Osteoblast (primary cell): ENCODE measurements at regions not wholly inside any gene's neighbourhood (a gene's known extent, or its start where the extent isn't known, plus 50 kb on each side); places are given as distances from the start of the nearest gene placed in this dataset. TPM values are rescaled to one million over a fixed set of nuclear protein-coding genes. Genes with fewer than 3 reads are reported as not detected.

Experiments used
- DNase-seq: peaks from one replicate; pipeline ENCODE4 v3.0.0; 2011; ENCODE audit warnings: low spot score, mixed read lengths; ENCODE audit not compliant: insufficient read length; ENCODE audit errors: missing footprints
- H2AFZ ChIP-seq: 2 replicates; pipeline ENCODE4 v1.6.0; 2011; ENCODE audit warnings: mild to moderate bottlenecking, low read length
- H3K27ac ChIP-seq: 2 replicates; pipeline ENCODE4 v1.5.1; 2011; ENCODE audit warnings: mild to moderate bottlenecking, low read depth, low read length, moderate library complexity
- H3K27me3 ChIP-seq: 2 replicates; pipeline ENCODE4 v1.6.0; 2012; ENCODE audit warnings: mild to moderate bottlenecking, control low read depth, inconsistent platforms, low read length, moderate library complexity; ENCODE audit not compliant: insufficient read depth
- H3K36me3 ChIP-seq: 2 replicates; pipeline ENCODE4 v1.5.1; 2011; ENCODE audit warnings: mild to moderate bottlenecking, low read length, control low read depth, moderate library complexity; ENCODE audit not compliant: insufficient read depth
- H3K4me1 ChIP-seq: 2 replicates; pipeline ENCODE4 v1.5.1; 2011; ENCODE audit warnings: mild to moderate bottlenecking, low read length, control low read depth, moderate library complexity; ENCODE audit not compliant: insufficient read depth
- H3K4me2 ChIP-seq: 2 replicates; pipeline ENCODE4 v1.6.0; 2011; ENCODE audit warnings: mild to moderate bottlenecking, low read length; ENCODE audit not compliant: insufficient read depth
- H3K4me3 ChIP-seq: fragments of 200-600 bp; sonication (generic); 3 replicates; pipeline ENCODE4 v1.5.1; 2012; ENCODE audit warnings: mild to moderate bottlenecking, low read length, inconsistent platforms; ENCODE audit not compliant: insufficient read depth
- H3K79me2 ChIP-seq: 2 replicates; pipeline ENCODE4 v1.6.0; 2012; ENCODE audit warnings: mild to moderate bottlenecking, low read length, control low read depth, inconsistent platforms; ENCODE audit not compliant: insufficient read depth
- H3K9me3 ChIP-seq: 2 replicates; pipeline ENCODE4 v1.5.1; 2011; ENCODE audit warnings: low read depth, low read length, control low read depth
- H4K20me1 ChIP-seq: 2 replicates; pipeline ENCODE4 v1.6.0; 2012; ENCODE audit warnings: mild to moderate bottlenecking, low read length, control low read depth; ENCODE audit not compliant: insufficient read depth
- small RNA-seq: library from RNA; depleted of rRNA; stranded (forward); fragments of <200 nt; gene quantifications from one replicate; pipeline ENCODE3, GENCODE V24; 2012
- TF ChIP-seq, protein P1 (sequence below): IDR thresholded peaks from 2 replicates; pipeline ENCODE4 v1.5.1; 2011; ENCODE audit warnings: mild to moderate bottlenecking, low read depth, low read length, moderate library complexity; ENCODE audit errors: extremely low read depth

DNA sequence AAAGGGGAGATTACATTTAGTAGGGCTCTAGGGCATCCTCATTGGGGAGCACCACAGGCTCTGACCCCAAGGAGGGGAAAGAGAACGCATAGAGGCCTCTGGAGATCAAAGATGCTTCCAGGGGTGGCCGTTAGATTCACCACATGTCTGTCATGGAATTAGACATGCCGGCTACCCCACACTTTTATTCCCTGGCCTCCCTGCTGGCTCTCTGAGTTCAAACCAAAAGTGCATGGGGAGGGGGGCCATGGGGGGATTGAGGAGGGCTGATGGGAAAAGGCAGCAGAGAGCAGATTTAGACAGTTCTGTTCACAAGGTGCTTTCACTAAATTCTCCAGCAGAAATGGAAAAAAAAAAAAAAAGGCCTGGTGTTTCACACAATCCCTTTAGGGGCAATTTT, 64.4 kb upstream of the ZNF521 start:
- DNase-seq, result no peak

GRCh38 chr18:25409971-25410370, 58.0 kb upstream of the ZNF521 start:
- Histone ChIP-seq H3K9me3 (no peaks in the 10 kb centered on the region), H3K79me2 (no peaks in the 10 kb centered on the region), H2AFZ (no peak overlapping the region), H4K20me1 (no peaks in the 10 kb centered on the region), H3K27ac (no peak overlapping the region), H3K36me3 (no peaks in the 10 kb centered on the region), H3K4me3 (no peak overlapping the region), H3K27me3 (no peaks in the 10 kb centered on the region), H3K4me2 (no peak overlapping the region), H3K4me1 (no peaks in the 10 kb centered on the region)
- TF ChIP-seq, protein P1, sequence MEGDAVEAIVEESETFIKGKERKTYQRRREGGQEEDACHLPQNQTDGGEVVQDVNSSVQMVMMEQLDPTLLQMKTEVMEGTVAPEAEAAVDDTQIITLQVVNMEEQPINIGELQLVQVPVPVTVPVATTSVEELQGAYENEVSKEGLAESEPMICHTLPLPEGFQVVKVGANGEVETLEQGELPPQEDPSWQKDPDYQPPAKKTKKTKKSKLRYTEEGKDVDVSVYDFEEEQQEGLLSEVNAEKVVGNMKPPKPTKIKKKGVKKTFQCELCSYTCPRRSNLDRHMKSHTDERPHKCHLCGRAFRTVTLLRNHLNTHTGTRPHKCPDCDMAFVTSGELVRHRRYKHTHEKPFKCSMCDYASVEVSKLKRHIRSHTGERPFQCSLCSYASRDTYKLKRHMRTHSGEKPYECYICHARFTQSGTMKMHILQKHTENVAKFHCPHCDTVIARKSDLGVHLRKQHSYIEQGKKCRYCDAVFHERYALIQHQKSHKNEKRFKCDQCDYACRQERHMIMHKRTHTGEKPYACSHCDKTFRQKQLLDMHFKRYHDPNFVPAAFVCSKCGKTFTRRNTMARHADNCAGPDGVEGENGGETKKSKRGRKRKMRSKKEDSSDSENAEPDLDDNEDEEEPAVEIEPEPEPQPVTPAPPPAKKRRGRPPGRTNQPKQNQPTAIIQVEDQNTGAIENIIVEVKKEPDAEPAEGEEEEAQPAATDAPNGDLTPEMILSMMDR, result no peak
- DNase-seq, result no peak

More for the DNA sequence above, 64.4 kb upstream of the ZNF521 start:
- Histone ChIP-seq H3K4me1 (no peaks in the 10 kb centered on the region), H3K27me3 (no peaks in the 10 kb centered on the region), H3K27ac (no peak overlapping the region), H4K20me1 (no peaks in the 10 kb centered on the region), H3K36me3 (no peaks in the 10 kb centered on the region), H3K9me3 (no peaks in the 10 kb centered on the region), H3K79me2 (no peaks in the 10 kb centered on the region), H2AFZ (no peak overlapping the region), H3K4me2 (no peak overlapping the region), H3K4me3 (no peak overlapping the region)
- TF ChIP-seq, protein P1, result no peak

DNA sequence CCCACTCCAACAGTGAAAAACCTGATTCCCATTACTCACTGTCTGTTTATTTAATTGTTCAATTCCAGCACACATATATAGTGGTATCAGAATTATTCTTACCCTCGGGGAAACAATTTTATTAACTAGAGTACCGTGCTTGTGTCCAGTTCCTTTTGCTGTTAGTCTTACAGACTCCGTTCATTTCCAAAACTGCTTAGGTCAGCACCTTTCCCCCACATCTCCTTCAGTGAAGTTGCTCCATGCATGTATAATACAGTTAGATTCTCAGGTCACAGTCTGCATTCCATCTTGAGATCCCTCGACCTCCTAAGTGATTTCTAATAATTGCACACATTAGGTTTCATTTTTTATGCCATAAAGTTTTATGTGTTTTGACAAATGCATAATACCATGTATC, 56.3 kb upstream of the ZNF521 start:
- no peak overlapping the region for H2AFZ ChIP-seq
- no peaks in the 10 kb centered on the region for H3K4me1 ChIP-seq
- no peaks in the 10 kb centered on the region for H3K27me3 ChIP-seq
- H3K27ac ChIP-seq, result no peak overlapping the region
- no peaks in the 10 kb centered on the region for H3K9me3 ChIP-seq
- no peak for DNase-seq
- H3K79me2 ChIP-seq, result no peaks in the 10 kb centered on the region
- no peak overlapping the region for H3K4me2 ChIP-seq
- no peaks in the 10 kb centered on the region for H3K36me3 ChIP-seq
- no peaks in the 10 kb centered on the region for H4K20me1 ChIP-seq
- TF ChIP-seq, protein P1, result no peak
- H3K4me3 ChIP-seq, result no peak overlapping the region

Small RNA genes in the stretch of these regions (small RNA-seq; reads per million reads assigned to genes)
- not detected for gene AC027229.1
- not detected for gene RN7SL97P
